ENCODE measurements at regions not wholly inside any gene's neighbourhood (a gene's known extent, or its start where the extent isn't known, plus 50 kb on each side); places are given as distances from the start of the nearest gene placed in this dataset.
"Not testable (repeated sequence)": the region's sequence is repeated elsewhere in the genome, so short reads cannot be mapped to it uniquely, and the experiment has no call there.

DNA sequence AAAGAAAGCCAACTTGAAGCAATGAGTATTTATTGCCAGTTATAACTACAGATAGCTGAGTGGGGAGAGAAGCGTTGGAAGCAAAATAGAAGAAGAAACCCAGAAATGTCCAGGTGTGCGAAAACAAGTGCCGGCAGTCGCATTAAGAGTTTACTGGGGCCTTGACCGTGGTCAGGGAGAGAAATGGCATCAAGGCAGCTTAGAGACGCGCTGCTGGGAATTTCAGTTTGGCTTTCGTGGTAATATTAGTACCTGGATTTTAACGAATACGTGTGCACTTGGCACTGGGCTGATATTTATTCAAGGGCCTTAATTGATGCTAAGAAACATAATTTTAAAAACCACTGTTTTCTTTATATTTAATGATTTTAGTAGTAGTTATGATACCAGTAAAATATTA, 767.9 kb upstream of the TPTE start:
- not testable (repeated sequence) for TF ChIP-seq CTCF, POLR2AphosphoS5, POLR2A (IDR thresholded peaks at IDR 0.05)

All from stomach (tissue), 4 donors.